Activated gamma-delta T cell (primary cell): ENCODE measurements at regions not wholly inside any gene's neighbourhood (a gene's known extent, or its start where the extent isn't known, plus 50 kb on each side); places are given as distances from the start of the nearest gene placed in this dataset.
"Not testable (repeated sequence)": the region's sequence is repeated elsewhere in the genome, so short reads cannot be mapped to it uniquely, and the experiment has no call there.

ENCODE experiments used
- DNase-seq: peaks from one replicate; lab custom pipeline; 2025; lab: John Stamatoyannopoulos, UW

DNA sequence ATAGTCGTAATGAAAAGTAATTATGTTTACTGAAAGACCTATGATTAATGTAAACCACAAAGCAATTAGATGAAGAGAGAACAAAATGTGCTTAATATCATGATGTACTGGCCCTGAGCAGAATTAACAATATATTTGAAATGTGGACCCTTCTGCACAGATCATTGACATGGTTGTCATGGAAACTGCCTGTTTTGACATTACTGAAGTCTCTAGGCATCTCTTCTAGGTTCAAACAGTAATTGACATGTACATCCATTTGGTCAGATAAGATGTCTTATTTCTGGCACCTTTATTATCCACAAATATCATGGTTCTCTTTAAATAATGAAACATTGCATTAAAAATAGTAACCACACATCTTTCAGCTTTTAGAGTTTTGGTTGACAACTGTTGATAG is 251.7 kb upstream of the GNPDA2 start:
- no peak for DNase-seq

DNA sequence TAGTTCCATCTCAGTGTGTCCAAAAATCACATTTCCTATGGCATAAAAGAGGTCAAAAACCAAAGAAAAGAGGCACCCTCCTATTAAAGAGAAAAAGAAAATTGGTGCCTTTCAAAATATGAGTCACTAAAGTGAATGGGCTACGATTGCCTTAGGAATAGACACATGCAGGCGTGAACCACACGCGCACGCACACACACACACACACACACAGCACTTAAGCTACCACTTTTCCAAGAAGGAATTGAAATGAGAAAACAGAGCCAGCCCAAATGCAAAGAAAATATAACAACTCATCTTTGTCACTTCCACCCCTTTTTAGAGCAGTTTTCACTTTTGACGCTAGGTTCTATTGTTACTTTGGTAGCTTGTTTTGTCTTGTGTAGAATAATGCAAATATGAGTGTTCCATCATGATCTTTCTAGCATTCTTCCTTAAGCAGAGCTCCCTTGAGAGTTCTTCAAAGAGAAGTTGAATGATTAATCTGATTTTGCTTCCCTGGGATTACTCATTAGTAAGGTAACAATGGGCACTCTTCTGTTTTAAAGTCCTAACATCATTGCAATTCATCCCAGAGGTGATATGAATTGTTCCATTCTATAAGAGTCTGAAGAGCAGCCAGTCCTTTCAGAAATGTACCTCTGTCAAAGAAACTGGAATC is 239.2 kb upstream of the GNPDA2 start:
- DNase-seq: no peak

DNA sequence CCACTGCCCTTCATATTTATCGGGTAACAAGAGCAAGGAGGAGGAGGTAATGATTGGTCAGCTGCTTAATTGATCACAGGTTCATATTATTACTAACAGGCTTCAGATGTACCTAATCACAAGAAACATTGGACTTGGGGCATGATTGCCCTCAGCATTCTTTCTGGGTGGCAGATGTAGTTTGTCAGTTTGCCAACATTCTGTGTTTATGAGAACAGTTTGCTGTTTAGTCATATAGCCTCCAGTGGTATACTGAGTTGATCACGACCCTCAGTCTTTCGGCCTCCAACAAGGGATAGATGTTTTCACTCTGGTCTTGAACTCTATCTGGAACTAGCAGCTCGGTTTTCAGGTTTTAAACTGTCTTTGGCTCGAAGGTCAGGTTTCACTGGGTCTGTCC is 237.7 kb upstream of the GNPDA2 start:
- DNase-seq: not testable (repeated sequence)

DNA sequence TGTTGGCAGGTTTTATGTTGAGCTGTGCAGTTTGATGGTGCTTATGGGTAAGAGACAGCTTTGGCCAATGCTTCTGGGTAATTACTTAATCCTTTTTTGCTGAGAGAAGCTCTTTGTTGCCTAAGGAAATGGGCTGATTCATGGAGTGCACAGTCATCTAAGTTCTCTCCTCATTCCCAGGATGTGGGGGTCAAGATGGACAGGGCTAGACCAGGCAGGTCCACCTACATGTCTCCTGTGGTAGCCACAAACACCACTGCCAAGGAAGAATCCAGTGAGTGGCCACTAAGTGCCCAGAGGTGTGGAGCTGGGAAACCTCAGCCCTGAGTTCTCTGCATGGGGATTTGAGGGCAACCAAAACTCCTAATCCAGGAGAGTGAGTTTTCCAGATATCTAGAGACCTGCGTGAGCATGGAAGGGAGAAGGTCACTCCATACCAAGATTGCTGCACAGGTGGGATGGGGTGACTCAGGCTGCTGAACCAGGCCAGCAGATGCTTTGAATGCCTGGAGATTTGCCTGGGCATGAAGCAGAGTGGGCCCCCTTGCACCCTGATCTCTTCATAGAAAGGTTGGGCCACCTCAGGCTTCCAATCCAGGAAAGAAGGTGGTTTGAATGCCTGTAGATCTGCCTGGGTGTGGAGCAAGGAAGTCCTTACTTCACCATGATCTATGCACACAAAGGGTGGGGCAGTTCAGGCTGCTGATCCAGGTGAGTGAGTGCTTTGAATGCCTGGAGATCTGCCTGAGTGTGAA is 234.8 kb upstream of the GNPDA2 start:
- DNase-seq: no peak

DNA sequence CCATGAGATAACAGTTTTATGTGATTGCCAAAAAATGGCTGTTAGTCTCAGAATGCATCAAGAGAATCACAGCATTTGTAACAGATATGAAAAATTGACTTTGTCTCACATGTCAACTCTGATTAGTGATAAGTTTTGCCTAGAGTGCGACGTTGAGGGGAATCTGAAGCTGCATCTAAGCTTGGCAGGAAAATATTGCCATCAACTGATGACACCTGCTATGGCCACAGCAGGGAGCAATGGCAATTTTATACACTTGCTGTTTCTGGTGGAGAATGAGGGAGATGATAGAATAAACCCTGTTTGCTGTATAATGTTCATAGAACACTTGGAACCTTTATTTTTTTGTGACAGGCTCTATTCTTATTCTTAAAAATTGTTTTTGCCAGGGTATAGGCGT is 205.4 kb upstream of the GNPDA2 start:
- DNase-seq: no peak

DNA sequence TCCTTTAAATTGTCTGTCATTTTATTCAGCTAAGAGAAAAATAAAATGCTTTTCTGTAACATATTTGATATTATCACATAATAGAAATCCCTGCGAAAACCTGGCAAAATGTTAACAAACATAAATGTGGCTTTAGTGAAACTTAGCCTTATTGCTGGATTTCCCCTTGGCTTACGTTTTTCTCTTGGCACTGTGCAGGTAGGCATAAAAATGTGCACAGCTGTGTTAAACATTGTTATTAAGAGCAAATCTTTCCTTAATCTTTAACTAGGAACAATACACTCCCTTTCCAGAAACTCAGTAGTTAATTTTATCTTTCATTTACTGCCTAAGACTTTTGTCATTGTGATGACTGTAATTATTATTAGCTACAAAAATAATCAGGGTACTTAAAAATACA is 202.4 kb upstream of the GNPDA2 start:
- no peak for DNase-seq

DNA sequence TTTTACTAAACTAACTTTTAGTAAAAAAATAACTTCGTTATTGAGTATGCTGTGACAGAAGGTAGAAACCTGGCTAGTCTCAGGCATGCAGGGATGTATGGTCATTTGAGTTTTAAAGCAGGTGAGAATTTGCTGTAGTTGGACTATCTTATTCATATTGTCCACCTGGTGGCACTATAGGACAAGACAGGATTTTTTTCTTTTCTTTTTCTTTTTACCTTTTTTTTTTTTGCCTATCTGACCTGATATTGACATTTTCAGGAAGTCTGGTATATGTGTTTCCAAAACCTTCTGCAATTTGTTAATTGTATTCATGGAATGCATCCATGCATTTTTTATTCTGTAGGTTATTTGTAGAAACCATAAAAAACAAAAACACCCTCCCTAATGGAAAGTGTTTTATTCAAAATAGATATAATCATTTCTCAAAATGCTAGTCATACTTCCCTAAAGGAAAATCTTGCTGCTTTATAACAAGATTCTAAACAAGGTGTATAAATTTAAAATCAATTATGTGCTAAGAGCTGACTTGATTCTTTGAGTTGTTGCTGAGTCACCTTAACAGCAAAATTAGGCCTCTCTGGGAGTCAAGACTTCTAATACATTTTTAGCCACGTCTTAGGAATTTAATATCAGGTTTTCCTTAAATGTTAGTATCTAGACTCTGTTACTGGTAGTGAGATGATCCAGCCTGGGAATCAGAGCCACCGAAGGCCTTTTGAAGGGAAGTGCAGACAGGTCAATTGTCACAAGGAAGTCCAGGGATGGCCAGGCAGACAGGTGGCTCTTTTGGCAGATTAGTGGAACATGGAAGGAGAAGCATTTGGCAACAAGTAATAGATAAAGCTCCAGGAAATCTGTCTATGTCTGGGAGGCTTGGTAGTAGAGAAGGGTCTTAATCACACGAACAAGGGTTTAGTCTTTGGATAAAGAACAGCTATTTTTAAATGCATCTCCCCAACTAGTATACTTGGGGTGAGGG is 201.3 kb upstream of the GNPDA2 start:
- DNase-seq: no peak

DNA sequence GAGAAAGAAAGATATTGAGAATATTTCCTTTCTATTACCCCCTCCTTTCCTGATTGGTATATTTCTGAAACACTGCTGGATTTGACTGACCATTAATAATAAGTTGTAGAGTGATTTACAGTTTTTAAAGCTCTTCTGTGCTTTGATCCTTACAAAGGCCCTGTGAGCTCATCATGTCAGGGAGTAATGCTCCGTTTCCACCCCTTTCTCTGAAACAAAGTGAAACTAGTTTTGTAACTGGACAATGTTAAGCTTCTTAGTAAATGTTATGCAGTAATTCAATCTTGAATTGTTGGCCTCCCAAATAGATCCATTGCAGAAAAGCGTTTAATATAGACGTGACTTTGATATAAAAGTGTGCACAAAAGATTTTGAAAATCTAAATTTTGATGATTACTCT is 190.1 kb upstream of the GNPDA2 start:
- DNase-seq: no peak

DNA sequence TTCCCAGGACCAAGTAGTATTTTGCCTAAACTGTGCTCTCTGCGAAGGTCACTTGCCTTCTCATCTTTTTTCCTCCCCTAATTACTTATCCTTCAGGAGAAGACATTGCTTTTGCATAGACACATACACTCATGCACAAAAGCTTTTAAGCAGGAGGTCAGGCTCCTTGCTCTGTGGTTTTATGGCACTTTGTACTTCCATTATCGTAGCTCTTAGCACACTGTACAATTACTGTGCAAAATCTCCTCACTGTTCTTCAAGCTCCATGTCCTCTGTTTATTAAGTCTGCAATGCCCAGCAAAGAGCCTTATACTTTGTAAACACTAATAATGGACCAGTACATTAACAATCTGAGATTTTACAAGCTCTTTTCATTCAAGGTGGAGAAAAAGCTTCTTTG is 188.4 kb upstream of the GNPDA2 start:
- DNase-seq: no peak

DNA sequence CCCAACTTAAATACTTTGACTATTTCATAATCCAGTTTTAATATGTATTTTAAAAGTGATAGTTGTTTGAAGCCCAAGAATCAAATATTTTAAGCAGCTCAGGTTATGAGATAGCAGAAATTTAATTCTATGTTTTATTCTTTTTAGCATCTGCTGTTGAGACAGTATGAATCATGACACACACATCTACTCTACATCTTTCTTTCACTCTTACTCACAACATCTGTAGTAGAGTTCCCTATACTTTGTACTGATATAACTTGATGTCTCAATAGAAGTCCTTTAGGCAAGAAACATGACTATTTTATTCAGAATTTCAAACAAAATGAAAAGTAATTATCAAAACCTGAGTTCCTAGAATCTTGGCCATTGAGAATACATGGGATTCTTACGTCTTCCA is 187.9 kb upstream of the GNPDA2 start:
- no peak for DNase-seq

DNA sequence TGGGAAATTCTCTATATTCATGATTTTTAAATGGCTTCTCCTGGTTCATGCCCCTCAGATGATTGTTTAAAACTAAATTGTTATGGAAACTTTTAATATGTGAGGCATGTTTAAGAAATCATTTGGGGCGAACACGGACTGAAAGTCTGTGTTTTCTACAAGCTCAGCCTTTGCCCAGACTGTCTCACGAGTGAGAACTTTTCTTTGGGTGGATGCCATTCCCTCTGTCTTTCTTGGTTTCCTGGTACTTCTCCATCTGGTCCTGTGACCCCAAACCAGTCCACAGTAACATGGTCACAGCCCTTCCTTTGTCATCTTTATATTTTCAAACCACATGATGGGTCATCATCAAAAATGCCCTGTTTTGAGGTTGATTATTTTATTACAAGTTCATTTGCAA is 186.6 kb upstream of the GNPDA2 start:
- DNase-seq: no peak

DNA sequence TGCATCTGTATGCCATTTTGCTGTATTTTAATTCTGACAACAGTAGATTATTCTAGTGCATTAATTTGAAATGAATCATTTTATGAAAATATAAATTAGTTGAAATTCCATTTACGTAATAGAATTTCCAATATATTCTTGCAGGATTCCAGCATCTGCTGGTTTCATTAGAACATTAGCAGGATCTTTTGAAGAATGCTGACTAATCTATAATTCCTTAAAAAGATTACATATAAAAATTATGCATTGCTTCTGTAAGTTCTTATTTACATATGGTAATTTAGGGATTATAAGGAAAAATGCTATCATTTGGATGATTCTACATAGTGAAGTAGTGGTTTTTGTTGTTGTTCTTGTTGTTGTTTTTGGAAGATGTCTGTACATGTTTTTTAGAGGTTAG is 182.2 kb upstream of the GNPDA2 start:
- no peak for DNase-seq

DNA sequence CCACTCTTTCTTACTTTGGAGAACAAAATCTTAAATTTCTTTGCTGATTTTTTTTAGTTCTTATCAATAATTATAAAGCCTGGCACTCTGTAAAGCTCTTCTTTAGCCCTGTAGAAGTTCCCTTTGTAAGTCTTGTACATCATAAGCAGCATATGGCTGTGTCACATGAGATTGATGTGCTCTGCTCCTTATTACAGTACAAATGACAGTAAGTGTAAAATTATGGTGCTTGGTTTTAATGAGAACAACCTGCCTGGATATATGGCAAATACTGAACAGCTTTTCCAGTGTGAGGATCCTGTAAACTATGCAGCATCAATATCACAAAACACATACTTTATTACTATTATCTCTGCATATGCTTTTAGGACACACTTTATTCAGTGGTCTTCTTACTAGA is 145.9 kb upstream of the GNPDA2 start:
- no peak for DNase-seq

DNA sequence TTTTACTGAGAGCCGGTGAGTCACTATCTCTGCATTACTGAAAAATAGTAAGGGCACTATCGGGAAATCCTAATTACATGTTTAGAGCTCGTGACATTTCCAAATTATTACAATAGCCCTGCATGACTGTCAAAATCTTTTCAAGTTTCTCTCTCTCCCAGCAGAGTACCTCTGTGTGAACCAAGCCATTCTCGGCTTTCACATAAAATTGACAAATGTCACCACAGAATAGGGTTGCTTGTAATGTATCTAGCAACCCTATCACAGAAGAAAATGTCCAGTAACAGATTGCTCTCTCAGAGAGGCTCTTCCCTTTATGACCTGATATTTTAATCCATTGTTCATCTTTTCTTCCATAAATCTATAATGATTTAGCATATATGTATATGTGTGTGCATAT is 144.8 kb upstream of the GNPDA2 start:
- DNase-seq: no peak

DNA sequence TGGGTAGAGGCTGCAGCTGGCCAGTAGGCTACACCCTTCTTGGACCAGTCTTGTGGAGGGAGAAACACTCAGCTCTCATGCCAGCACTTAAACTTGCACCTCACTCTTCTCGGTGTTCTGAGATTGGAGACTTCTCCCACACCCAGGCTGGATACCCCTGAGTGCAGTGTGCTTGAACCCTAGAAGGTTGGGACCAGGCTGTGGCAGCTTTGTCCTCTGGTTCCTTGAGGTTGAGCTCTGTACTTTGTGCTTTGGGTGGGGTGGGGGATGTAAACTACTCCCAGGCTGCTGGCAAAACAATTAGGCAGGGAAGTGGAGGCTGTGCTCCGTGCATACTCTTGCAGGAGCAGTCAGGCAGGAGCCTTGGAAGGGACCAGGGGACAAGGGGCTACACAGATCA is 143.6 kb upstream of the GNPDA2 start:
- no peak for DNase-seq

DNA sequence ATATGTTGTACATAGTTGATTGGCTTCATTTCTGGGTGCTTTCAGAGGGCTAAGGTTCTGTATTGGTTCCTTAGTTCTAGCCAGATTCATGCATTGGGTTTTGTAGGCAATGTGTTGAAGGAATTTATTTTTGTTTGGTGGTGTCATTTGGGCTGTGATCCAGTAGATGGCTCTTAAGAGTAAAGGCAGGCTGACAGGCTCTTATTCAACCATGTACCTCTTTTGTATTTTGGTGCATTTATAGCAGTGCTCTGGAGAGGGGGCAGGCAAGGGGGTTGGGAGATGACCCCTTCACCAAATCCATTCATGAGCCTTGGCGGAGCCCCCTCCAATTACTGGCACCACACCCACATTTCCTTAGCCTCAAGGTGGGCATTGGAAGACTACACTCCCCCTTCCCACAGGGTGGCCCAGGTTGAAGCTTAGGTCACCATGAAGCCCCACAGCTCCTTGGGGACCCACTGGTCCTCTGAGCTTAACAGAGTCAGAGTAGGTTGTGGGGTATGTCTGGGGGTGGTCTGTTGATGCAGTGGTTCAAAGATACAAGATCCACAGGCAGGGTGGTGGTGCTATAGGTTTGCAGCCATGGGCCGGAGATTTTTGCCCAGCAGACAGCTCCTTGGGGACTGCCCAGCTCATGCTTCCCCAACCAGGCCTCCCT is 143.0 kb upstream of the GNPDA2 start:
- DNase-seq: no peak

DNA sequence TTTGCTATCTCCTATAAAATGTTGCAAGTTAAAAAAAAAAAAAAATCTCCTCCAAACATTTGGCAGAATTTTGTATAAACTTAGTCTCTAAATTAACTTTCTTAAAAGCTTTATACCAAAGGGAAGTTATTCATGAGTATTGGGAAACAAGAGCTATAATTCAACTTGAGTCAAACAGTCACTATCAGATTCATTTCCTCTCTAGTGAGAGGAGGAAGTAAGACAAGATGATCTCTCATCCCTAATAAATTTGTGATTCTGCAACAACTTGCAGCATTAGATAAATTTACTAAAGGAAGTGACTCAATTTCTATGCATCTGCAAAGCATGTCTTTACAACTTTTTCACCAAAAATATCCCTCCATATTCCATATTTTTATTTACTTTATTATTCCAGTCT is 135.4 kb upstream of the GNPDA2 start:
- DNase-seq: no peak

DNA sequence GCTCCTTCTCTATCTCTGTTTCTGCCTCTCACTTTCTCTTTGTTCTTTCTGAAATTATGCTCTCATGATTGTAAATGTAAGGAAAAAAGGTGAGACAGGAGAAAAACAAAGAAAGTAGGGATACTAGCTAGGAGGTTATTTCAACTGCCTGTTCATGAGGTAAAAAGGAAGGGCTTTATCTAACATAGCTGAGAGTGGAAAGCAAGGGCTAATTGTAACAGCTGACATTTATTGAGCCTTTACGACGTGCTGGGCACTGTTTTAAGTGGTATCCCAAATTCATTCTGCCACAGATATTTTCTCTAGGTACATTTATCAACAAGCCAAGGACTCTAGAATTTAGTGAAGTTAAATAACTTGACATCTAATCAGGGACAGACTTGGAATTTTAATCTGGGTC is 133.1 kb upstream of the GNPDA2 start:
- DNase-seq: no peak

DNA sequence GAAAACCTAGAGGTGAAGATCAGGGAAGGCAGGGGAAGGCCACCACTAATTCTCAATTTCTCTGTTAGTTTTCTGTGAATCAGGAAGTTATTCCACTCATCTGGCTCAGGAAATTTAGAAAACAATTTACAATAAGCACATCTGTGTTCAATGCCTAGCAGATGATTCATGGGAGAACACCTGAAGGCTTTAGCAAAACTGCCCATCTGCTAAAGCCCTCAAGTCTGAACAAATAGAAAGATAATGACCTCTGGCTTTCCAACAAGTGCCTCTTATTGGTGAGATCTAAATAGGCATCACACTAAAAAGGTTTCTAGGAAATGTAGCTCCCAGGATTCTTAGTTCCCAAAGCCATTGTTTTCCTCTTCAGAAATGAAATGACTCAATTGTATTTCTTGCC is 122.1 kb upstream of the GNPDA2 start:
- no peak for DNase-seq

DNA sequence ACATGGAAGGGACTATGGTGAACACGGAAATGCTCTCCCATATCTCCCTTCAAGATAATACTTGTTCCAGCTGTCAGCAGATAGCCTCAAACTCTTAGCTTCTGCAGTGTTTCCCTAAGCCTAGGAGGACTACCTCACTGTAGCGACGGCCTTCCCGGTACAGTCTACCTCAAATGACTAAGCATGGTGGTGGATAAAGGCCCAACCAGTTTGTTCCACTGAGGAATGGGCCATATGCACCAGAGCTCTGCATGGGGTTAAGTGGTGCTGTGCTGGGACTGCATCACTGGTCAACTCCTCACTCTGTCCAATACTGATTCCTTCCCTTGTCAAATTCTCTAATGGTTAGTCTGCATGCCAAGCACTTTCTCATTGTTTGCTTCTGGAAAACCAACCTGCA is 119.6 kb upstream of the GNPDA2 start:
- no peak for DNase-seq

DNA sequence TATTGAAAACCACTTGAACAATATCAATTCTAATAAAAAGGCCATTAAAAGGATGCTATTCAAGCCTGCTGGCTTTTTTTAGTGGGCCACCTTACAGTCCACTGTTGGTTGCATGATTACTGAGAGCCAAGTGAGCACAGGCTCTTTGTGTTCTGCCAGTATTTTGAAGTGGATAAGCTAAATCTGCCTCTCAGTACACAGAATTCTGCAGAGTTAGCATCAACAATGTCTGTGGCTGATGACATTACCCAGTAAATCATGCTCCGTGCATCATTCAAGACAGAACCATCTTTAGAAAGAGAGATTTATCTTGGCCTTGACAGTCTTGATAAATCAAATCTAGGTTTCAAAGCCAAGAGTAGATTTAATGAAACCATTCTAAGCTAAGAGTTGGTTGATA is 119.0 kb upstream of the GNPDA2 start:
- DNase-seq: no peak

DNA sequence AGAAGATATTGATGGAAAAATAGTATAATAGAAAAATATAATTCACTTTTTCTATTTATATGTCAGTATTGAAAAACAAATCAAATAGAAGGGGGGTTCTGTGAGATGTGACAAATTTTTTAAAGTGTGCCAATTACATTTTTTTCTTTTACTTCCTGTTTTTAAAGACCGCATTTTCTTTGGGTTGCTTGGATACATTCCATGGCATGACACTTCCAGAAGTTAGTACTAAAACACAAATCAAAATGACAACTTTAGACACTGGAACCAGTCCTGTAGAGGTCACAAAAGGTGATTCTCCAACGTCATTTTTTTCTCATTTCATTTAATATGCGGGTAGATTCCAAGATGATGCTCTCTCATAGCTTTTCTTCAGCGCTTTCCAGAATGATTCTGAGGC is 116.2 kb upstream of the GNPDA2 start:
- no peak for DNase-seq
